GM19328 (cell line): ENCODE measurements at regions not wholly inside any gene's neighbourhood (a gene's known extent, or its start where the extent isn't known, plus 50 kb on each side); places are given as distances from the start of the nearest gene placed in this dataset.
"Not testable (repeated sequence)": the region's sequence is repeated elsewhere in the genome, so short reads cannot be mapped to it uniquely, and the experiment has no call there.

Source experiments
- ATAC-seq: cut with Tn5 transposase; IDR thresholded peaks from one replicate; pipeline ENCODE4 v1.9.1; 2021; ENCODE audit warnings: mild to moderate bottlenecking, moderate library complexity; ENCODE audit not compliant: unreplicated experiment

DNA sequence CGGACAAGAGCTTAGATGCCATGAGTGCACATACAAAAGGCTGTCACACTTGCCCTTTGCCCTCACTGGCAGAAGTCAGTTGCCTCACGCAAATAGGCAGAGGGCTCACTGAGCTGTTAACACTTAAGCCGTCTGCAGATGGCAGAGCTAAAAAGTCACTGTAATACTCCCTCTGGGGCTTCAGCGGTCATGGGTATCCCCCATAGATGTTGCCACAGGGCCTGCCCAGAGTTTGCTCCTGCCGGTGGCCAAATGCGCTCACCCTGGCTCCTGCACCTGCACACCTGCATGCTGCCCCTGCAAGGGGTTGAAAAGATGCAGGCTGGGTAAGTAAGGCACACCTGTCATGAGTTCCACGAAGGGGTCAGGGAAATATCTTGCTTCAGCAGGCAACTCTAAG is 741.5 kb downstream of the EDEM1 start:
- ATAC-seq = no peak

GRCh38 chr3:5944061-5944460 is 756.6 kb downstream of the EDEM1 start:
- not testable (repeated sequence) for ATAC-seq

DNA sequence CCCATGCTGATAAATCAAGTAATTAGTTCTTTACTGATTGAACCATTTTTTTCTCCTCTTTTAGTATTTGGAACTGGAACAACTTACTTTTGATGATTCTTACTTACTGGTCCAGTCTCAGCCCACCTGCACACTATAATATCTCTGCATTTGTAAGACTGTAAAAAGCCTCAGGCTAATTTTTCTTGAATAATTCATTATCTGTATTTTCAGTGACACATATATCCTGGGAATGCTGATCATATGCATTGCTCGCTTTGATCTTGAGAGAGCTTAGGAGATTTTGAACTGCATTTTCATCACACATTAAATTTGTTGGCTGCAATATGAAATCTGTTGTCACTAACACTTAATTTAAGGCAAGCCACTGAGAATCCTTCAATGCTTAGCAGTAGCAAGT is 760.6 kb downstream of the EDEM1 start:
- ATAC-seq = no peak

DNA sequence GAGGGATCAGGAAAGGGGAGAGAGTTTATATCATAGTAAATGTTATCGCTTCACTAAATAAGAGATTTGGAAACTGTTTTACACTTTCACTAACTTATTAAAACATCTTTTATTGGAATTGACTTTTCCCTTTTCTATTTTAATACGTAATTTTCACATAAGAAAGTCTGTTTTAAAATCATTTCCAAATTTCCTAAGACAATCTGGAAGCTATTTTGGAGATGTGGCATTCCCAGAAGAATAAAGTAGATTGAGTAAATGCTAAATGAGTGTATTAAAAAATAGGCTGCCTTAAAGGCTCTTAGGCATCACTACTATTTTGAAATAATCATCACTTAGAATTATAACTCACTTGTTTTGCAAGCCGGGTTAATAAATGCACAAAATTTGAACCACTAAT is 763.5 kb downstream of the EDEM1 start:
- no peak for ATAC-seq

DNA sequence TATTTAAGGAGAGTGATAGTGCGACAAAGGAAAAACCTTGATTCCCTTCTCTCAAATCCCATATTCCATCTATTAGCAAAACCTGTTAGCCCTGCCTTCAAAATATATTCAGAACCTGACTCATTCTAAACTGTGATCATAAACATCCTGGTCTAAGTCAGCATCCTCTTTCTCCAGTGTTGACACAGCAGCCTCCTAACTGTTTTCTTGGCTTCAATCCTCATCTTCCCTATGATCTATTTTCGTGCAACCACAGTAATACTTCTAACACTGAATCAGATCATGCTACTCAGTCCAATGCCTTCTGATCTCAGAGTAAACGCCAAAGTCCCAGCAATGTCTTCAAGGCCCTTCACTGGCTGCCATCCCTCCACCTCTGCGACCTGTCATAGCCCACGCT is 785.1 kb downstream of the EDEM1 start:
- no peak for ATAC-seq

GRCh38 chr3:5974630-5975322 is 787.3 kb downstream of the EDEM1 start:
- no peak for ATAC-seq

- ATAC-seq = no peak
These were observed 789.8 kb downstream of the EDEM1 start for GRCh38 chr3:5977331-5977730.

- ATAC-seq = no peak
These were observed 793.0 kb downstream of the EDEM1 start for GRCh38 chr3:5980475-5980874.

- no peak for ATAC-seq
These were observed 807.1 kb downstream of the EDEM1 start for GRCh38 chr3:5994651-5995050.

- no peak for ATAC-seq
These were observed 830.9 kb downstream of the EDEM1 start for GRCh38 chr3:6018456-6018855.

DNA sequence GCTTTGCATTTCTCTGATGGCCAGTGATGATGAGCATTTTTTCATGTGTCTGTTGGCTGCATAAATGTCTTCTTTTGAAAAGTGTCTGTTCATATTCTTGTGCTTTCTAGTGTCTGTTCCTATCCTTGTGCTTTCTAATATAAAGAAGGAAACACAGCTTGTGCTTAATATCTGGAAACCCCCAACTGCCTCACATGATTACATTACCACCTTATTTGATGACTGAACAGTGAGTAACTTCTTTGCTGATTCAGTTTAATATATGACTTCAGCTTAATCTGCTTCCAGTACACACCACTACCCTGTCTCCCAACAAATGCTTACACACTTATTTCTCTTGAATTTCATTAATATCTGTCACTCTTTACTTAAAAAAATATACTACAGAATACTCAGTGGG is 835.1 kb downstream of the EDEM1 start:
- ATAC-seq = no peak

- no peak for ATAC-seq
These were observed 835.9 kb upstream of the GRM7 start for GRCh38 chr3:6025032-6025431.

DNA sequence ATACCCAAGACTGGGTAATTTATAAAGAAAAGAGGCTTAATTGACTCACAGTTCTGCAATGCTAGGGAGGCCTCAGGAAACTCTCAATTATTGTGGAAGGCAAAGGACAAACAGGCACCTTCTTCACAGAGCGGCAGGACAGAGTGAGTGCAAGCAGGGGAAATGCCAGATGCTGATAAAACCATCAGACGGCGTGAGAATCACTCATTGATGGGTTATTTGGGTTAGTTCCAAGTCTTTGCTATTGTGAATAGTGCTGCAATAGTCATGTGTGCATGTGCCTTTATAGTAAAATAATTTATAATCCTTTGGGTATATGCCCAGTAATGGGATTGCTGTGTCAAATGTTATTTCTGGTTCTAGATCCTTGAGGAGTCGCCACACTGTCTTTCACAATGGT is 830.3 kb upstream of the GRM7 start:
- not testable (repeated sequence) for ATAC-seq

DNA sequence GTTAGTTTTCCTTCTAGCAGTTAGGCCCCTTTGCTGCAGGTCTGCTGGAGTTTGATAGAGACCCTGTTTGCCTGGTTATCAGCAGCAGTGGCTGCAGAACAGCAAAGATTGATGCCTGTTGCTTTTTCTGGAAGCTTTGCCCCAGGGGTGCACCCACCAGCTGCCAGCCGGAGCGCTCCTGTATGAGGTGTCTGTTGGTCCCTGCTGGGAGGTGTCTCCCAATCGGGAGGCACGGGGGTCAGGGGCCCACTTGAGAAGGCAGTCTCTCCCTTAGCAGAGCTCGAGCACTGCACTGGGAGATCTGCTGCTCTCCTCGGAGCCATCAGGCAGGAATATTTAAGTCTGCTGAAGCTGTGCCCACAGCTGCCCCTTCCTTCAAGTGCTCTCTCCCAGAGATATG is 825.3 kb upstream of the GRM7 start:
- ATAC-seq = no peak

DNA sequence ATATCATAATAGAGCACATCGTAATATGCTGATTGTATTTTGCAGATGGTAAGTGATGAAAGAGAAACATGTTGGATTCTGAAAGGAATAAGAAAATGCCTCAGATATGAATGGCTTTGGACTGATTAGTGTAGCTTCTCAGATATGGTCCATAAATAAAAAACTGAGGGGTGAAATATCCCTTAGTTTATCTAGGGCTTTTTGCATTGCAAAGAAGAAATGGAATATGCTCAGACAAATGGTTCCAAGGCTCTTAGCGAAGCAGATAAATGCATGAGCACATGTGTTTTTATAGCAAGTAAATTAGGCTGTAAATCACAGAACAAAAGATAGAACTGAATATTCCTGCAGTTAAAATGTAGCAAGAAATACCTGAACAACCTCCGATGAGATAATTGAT is 820.9 kb upstream of the GRM7 start:
- no peak for ATAC-seq

DNA sequence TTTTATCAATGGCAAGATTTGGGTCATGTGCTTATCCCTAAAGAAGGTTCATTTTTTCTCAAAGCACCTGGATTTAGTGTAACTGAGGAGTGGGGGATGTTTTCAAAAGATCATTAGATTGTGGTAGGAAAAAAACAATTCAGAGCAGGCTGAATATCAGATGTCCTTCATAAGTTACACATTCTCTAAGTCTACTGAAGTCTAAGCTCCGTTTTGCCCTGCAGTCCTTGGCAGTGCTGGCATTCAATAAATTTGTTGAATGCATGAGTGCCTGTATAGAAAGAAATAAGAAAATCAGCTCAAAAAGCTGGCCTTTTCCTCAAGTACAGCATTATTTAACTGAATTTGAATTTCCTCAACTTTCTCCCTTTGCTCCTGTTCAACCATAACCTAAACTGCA is 819.0 kb upstream of the GRM7 start:
- no peak for ATAC-seq

DNA sequence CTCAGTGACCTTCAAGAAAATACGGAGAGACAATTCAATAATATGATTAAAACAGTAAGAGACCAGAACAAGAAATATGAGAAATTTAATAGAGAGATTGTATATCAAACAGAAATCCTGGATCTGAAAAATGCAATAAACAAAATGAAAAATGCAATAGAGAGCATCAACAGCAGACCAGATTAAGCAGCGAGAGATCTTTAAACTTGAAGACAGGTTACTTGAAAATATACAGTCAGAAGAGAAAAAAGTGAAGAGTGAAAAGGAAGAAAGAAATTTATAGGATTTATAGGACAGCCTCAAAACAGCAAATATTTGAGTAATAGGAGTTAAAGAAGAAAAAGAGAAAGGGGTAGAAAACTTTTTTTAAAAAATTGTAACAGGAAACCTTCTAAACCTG is 813.9 kb upstream of the GRM7 start:
- ATAC-seq = no peak

DNA sequence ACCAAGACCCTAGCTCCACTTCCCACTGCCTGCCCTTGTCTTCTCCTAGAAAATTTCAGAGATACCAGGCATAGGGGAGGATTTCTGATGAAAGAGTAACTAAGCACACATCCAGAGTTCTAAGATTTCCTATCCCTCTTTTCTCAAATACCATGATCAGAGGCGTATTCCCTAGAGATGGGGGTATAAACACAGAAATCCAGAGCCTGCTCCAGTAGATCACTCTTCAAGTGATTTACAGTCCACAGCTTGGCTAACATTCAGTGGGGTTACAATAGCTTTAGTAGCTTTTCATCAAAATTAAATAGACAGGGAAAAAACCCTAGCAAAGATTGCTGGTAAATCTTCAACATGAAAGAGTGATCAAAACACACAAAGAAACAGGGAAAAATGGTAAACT is 800.7 kb upstream of the GRM7 start:
- no peak for ATAC-seq

GRCh38 chr3:6062261-6063187 is 798.4 kb upstream of the GRM7 start:
- no peak for ATAC-seq

DNA sequence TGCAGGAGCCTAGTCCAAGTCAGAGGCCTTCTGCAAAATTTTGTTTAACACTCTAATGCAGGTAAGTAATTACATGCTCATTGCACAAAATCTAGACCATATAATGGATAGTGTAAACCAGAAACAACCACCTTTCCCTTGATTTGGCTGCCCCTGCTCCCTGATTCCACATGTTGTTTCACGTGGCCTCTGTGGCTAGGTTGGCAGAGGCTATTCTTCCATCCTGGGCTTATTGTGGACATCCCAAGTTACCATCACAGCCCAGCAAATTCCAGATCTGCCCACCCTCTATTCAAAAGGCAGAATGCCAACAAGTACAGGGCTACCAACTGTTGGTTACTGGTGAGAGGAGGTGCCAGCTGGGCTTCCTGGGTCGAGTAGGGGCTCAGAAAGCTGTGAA is 794.5 kb upstream of the GRM7 start:
- ATAC-seq = no peak

GRCh38 chr3:6066868-6067578 is 793.9 kb upstream of the GRM7 start:
- not testable (repeated sequence) for ATAC-seq

DNA sequence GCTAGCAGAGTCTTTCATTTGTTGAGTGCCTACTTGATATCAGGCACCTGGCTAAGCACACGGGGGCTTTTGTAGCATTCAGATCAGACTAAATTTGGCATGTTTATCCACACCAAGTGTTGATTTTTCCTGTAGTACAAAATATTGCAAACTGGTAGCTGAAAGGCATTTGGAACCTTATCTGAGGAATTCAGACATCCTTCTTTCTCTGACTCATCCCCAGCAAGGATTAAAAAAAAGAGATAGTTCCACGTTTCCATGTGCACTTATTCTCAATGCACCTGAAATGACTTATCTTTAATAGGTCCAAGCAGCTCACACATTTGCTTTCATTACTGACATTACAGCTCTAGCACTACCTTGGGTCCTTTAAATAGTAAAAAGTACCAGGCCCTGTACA is 786.0 kb upstream of the GRM7 start:
- ATAC-seq = no peak
